B cell (primary cell): ENCODE measurements at regions not wholly inside any gene's neighbourhood (a gene's known extent, or its start where the extent isn't known, plus 50 kb on each side); places are given as distances from the start of the nearest gene placed in this dataset.

Experiments used
- ATAC-seq: fragments of 200-7000 bp; cut with Tn5 transposase; one replicate; pipeline ENCODE4 v1.10.0; 2021; ENCODE audit warnings: low read depth, mild to moderate bottlenecking, moderate number of reproducible peaks, moderate library complexity
- CTCF ChIA-PET: fragments of 350-600 bp; sonication (Branson Sonifier 250); formaldehyde crosslinking; loops from one replicate; lab custom pipeline; 2021; ENCODE audit warnings: antibody characterized with exemption, inconsistent platforms; lab: Charles Lee
- POLR2A ChIA-PET: fragments of 350-600 bp; sonication (Branson Sonifier 250); formaldehyde crosslinking; loops from one replicate; lab custom pipeline; 2021; ENCODE audit warnings: antibody characterized with exemption; lab: Charles Lee
- DNase-seq: peaks from one replicate; pipeline ENCODE4 v3.0.0; 2013
- H2AFZ ChIP-seq: 2 replicates; pipeline ENCODE4 v1.6.1; 2012; ENCODE audit warnings: mild to moderate bottlenecking, low read depth, low read length; ENCODE audit not compliant: insufficient read depth, poor library complexity, severe bottlenecking
- H3K27ac ChIP-seq, 2 donors: 1 replicate in 1 of 2; 2 replicates in 1 of 2; pipeline ENCODE4 v1.5.1; 2012 to 2013; ENCODE audit warnings: low read length in 2 of 2, mild to moderate bottlenecking in 2 of 2, moderate library complexity in 1 of 2
- H3K27me3 ChIP-seq, 4 experiments: fragments of 200-600 bp in 1 of 4; sonication (generic) in 1 of 4; replicated peaks in 1 of 4; 1 replicate in 2 of 4; 2 replicates in 2 of 4; pipeline versions ENCODE4 v1.6.1 to v1.7.0; 2013 to 2016; ENCODE audit warnings: low read length in 3 of 4, mild to moderate bottlenecking in 2 of 4, mixed read lengths in 1 of 4, moderate library complexity in 1 of 4; ENCODE audit not compliant: insufficient read depth in 4 of 4, control insufficient read depth in 3 of 4; ENCODE audit errors: control extremely low read depth in 1 of 4
- H3K36me3 ChIP-seq, 2 experiments: replicated peaks in 1 of 2; 1 replicate in 1 of 2; 2 replicates in 1 of 2; pipeline versions ENCODE4 v1.6.1 to v1.7.1; 2013; ENCODE audit warnings: low read length in 1 of 2; ENCODE audit not compliant: insufficient read depth in 2 of 2, control insufficient read depth in 1 of 2; ENCODE audit errors: control extremely low read depth in 1 of 2, extremely low read depth in 1 of 2
- H3K4me1 ChIP-seq, 2 donors: fragments of 200-600 bp in 1 of 2; sonication (generic) in 1 of 2; 1 replicate in 1 of 2; 2 replicates in 1 of 2; pipeline versions ENCODE4 v1.5.1 to v1.6.1; 2013 to 2017; ENCODE audit warnings: low read length in 2 of 2; ENCODE audit not compliant: control insufficient read depth in 2 of 2, insufficient read depth in 2 of 2
- H3K4me2 ChIP-seq: replicated peaks from 2 replicates; pipeline ENCODE3; 2012; ENCODE audit warnings: mild to moderate bottlenecking, low read depth, low read length; ENCODE audit not compliant: poor library complexity, severe bottlenecking
- H3K4me3 ChIP-seq, 5 experiments: fragments of 200-600 bp in 1 of 5; sonication (generic) in 1 of 5; 1 replicate in 3 of 5; 2 replicates in 2 of 5; pipeline versions ENCODE4 v1.5.1 to v1.7.0; 2011 to 2016; ENCODE audit warnings: low read length in 4 of 5, mild to moderate bottlenecking in 4 of 5, low read depth in 2 of 5, control low read depth in 1 of 5, moderate library complexity in 1 of 5; ENCODE audit not compliant: insufficient read depth in 1 of 5; ENCODE audit errors: control extremely low read depth in 1 of 5, extremely low read depth in 1 of 5
- H3K79me2 ChIP-seq: fragments of 200-600 bp; sonication (generic); one replicate; pipeline ENCODE4 v1.6.0; 2016; ENCODE audit warnings: low read length; ENCODE audit not compliant: control insufficient read depth, insufficient read depth
- H3K9ac ChIP-seq: fragments of 200-600 bp; sonication (generic); 2 replicates; pipeline ENCODE4 v1.6.1; 2017; ENCODE audit warnings: mild to moderate bottlenecking, low read length, moderate library complexity
- H3K9me3 ChIP-seq, 3 donors: one replicate each; pipeline versions ENCODE4 v1.6.1 to v1.7.1; 2013; ENCODE audit warnings: low read length in 2 of 3; ENCODE audit not compliant: control insufficient read depth in 2 of 3, insufficient read depth in 1 of 3; ENCODE audit errors: control extremely low read depth in 1 of 3
- H4K20me1 ChIP-seq: 2 replicates; pipeline ENCODE4 v1.6.0; 2012; ENCODE audit warnings: mild to moderate bottlenecking, low read length; ENCODE audit not compliant: insufficient read depth, control insufficient read depth, poor library complexity, severe bottlenecking
- H3K27ac Mint-ChIP-seq: one replicate; pipeline ENCODE4 v1.8.0; 2021; ENCODE audit warnings: mixed read lengths
- H3K27me3 Mint-ChIP-seq: one replicate; pipeline ENCODE4 v1.8.0; 2021; ENCODE audit warnings: mixed read lengths
- H3K4me1 Mint-ChIP-seq: one replicate; pipeline ENCODE4 v1.8.0; 2021; ENCODE audit warnings: mixed read lengths
- H3K4me3 Mint-ChIP-seq: one replicate; pipeline ENCODE4 v1.8.0; 2021; ENCODE audit warnings: mixed read lengths
- H3K9me3 Mint-ChIP-seq: one replicate; pipeline ENCODE4 v1.8.0; 2022; ENCODE audit warnings: mixed read lengths; ENCODE audit not compliant: insufficient read depth
- EZH2 ChIP-seq: IDR thresholded peaks from 2 replicates; pipeline ENCODE4 v1.6.1; 2012; ENCODE audit warnings: borderline replicate concordance, low read depth, mild to moderate bottlenecking, moderate library complexity, low read length; ENCODE audit not compliant: insufficient read depth, poor library complexity, severe bottlenecking
- WGBS: methylation state at CpG from one replicate; pipeline ENCODE4 v1.1.5; 2013; ENCODE audit warnings: missing lambda C conversion rate; ENCODE audit not compliant: insufficient coverage; 5-methylcytosine and 5-hydroxymethylcytosine counted together
- intact Hi-C: fragments of 100-400 bp; cut with micrococcal nuclease; formaldehyde crosslinking; loops from one replicate; pipeline ENCODE4 v1.10.0; 2022
- TF ChIP-seq, protein P1 (sequence below): fragments of 200-600 bp; IDR thresholded peaks from one replicate; pipeline ENCODE4 v1.8.0; 2022; ENCODE audit warnings: antibody characterized with exemption, mild to moderate bottlenecking

DNA sequence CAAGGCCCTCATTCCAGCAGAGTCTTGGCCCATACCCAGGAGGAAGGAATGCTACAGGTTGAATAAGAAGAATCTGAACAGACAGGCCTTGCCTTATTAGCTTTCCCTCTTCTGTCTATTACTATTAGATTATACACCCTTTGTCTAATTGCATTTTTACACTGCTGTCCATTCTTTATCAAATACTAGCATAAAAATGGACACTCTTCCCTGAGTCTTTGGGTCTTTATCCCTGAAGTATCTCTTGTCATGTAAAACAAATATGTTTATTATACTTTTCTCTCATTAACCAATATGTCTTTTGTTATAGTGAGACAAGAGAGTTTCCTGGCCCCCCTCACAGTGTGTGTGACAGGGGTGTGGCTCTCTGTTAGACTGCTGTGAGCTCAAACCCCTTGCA is 897.4 kb upstream of the SEL1L start:
- ChIA-PET CTCF (no interaction called here), POLR2A (no interaction called here)
- no peak for DNase-seq
- H4K20me1 ChIP-seq: no peaks in the 10 kb centered on the region
- Mint-ChIP-seq H3K9me3 (peaks cover 6% of the 10 kb centered on the region), H3K27me3 (no peaks in the 10 kb centered on the region), H3K27ac (no peak overlapping the region), H3K4me3 (no peak overlapping the region), H3K4me1 (no peaks in the 10 kb centered on the region)
- H2AFZ ChIP-seq: no peak overlapping the region
- H3K27me3 ChIP-seq: no peaks in the 10 kb centered on the region
- H3K4me2 ChIP-seq: no peak overlapping the region
- intact Hi-C loops: no loop called here
- no peaks in the 10 kb centered on the region for H3K36me3 ChIP-seq
- H3K9ac ChIP-seq: no peak overlapping the region
- H3K4me3 ChIP-seq: no peak overlapping the region
- no peaks in the 10 kb centered on the region for H3K79me2 ChIP-seq
- ATAC-seq: no peak
- H3K9me3 ChIP-seq: peaks cover 0 to 6% (median 0%) of the 10 kb centered on the region in 3 donors
- no peak for TF ChIP-seq EZH2
- TF ChIP-seq, protein P1, sequence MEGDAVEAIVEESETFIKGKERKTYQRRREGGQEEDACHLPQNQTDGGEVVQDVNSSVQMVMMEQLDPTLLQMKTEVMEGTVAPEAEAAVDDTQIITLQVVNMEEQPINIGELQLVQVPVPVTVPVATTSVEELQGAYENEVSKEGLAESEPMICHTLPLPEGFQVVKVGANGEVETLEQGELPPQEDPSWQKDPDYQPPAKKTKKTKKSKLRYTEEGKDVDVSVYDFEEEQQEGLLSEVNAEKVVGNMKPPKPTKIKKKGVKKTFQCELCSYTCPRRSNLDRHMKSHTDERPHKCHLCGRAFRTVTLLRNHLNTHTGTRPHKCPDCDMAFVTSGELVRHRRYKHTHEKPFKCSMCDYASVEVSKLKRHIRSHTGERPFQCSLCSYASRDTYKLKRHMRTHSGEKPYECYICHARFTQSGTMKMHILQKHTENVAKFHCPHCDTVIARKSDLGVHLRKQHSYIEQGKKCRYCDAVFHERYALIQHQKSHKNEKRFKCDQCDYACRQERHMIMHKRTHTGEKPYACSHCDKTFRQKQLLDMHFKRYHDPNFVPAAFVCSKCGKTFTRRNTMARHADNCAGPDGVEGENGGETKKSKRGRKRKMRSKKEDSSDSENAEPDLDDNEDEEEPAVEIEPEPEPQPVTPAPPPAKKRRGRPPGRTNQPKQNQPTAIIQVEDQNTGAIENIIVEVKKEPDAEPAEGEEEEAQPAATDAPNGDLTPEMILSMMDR: no peak
- H3K27ac ChIP-seq: no peak overlapping the region
- H3K4me1 ChIP-seq: no peaks in the 10 kb centered on the region

DNA sequence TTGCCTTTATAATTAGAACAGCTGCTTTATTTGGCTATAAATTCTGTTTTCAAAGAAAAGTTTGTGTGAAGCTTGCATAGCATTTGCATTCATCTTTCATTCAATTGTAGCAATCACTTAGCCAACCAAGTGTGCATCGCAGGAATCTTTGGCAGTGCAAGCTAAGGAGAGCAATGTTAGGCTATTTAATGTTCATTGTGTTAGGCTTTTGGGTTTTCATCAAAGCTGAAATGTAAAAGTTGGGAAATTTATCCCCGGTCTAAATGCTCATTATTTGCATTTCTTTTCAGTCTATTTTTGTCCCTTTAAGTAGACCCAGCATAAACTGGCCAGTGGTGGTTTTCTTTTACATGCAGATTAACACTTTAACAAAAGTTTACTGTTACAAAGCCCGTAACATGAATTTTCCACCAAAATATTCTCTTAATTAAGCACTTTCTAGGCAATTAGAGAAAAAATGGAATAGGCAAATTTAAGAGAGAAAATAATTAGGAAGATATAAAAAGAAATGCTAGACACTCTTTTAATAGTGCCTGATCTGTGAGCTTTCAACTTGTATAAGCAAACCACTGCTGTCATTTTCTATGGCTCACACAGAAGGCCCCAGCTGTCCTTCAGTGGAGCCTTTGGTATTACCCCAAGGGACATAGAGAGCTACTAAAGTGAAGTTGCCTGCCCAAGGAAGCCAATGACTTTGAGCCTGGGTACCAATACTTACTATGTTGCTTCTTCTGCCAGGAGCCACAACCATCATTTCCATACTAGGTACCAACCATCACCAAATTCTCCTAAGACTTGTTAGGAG is 898.9 kb upstream of the SEL1L start:
- Mint-ChIP-seq H3K27me3 (no peaks in the 10 kb centered on the region), H3K9me3 (peaks cover 6% of the 10 kb centered on the region), H3K27ac (no peak overlapping the region), H3K4me3 (no peak overlapping the region), H3K4me1 (no peaks in the 10 kb centered on the region)
- H3K4me3 ChIP-seq: no peak overlapping the region
- TF ChIP-seq, protein P1: no peak
- TF ChIP-seq EZH2: no peak
- H3K36me3 ChIP-seq: no peaks in the 10 kb centered on the region
- intact Hi-C loops: no loop called here
- ATAC-seq: no peak
- no peaks in the 10 kb centered on the region for H4K20me1 ChIP-seq
- no peaks in the 10 kb centered on the region for H3K27me3 ChIP-seq
- no peaks in the 10 kb centered on the region for H3K79me2 ChIP-seq
- H2AFZ ChIP-seq: no peak overlapping the region
- POLR2A ChIA-PET: no interaction called here
- DNase-seq: no peak
- peaks cover 0 to 6% (median 0%) of the 10 kb centered on the region in 3 donors for H3K9me3 ChIP-seq
- no peak overlapping the region for H3K27ac ChIP-seq
- CTCF ChIA-PET: no interaction called here
- WGBS: no CpG with 5 or more reads among the region's 3 CpGs
- H3K9ac ChIP-seq: no peak overlapping the region
- no peak overlapping the region for H3K4me2 ChIP-seq
- no peaks in the 10 kb centered on the region for H3K4me1 ChIP-seq
